Activated CD4-positive, alpha-beta T cell treated with anti-CD3 and anti-CD28 coated beads for 36 hours (primary cell): ENCODE measurements at regions not wholly inside any gene's neighbourhood (a gene's known extent, or its start where the extent isn't known, plus 50 kb on each side); places are given as distances from the start of the nearest gene placed in this dataset.

Source experiments
- ATAC-seq: fragments of 200-7000 bp; cut with Tn5 transposase; one replicate; pipeline ENCODE4 v1.10.0; 2021; ENCODE audit warnings: mild to moderate bottlenecking, moderate library complexity
- CTCF ChIA-PET: fragments of 350-600 bp; sonication (Branson Sonifier 250); formaldehyde crosslinking; loops from one replicate; lab custom pipeline; 2021; ENCODE audit warnings: antibody characterized with exemption; lab: Charles Lee
- POLR2A ChIA-PET: fragments of 350-600 bp; sonication (Branson Sonifier 250); formaldehyde crosslinking; loops from one replicate; lab custom pipeline; 2021; ENCODE audit warnings: antibody characterized with exemption, inconsistent platforms; lab: Charles Lee
- DNase-seq: peaks from one replicate; pipeline ENCODE4 v3.0.0-alpha.2; 2020
- H3K27ac Mint-ChIP-seq: one replicate; pipeline ENCODE4 v1.8.0; 2021; ENCODE audit warnings: mixed read lengths
- H3K27me3 Mint-ChIP-seq: one replicate; pipeline ENCODE4 v1.8.0; 2021; ENCODE audit warnings: mixed read lengths
- H3K36me3 Mint-ChIP-seq: one replicate; pipeline ENCODE4 v1.8.0; 2021; ENCODE audit warnings: low read depth, mixed read lengths
- H3K4me1 Mint-ChIP-seq: one replicate; pipeline ENCODE4 v1.8.0; 2021; ENCODE audit warnings: mixed read lengths
- H3K4me3 Mint-ChIP-seq: one replicate; pipeline ENCODE4 v1.8.0; 2021; ENCODE audit warnings: mild to moderate bottlenecking, moderate library complexity, mixed read lengths
- H3K9me3 Mint-ChIP-seq: one replicate; pipeline ENCODE4 v1.8.0; 2021; ENCODE audit warnings: low read depth, mixed read lengths
- intact Hi-C, 2 experiments: fragments of 100-400 bp; cut with DNase I in 1 of 2; cut with micrococcal nuclease in 1 of 2; formaldehyde crosslinking; loops; one replicate each; pipeline versions ENCODE4 v1.14.2 to v1.15.1; 2022 to 2024; cut with DNase I, micrococcal nuclease

DNA sequence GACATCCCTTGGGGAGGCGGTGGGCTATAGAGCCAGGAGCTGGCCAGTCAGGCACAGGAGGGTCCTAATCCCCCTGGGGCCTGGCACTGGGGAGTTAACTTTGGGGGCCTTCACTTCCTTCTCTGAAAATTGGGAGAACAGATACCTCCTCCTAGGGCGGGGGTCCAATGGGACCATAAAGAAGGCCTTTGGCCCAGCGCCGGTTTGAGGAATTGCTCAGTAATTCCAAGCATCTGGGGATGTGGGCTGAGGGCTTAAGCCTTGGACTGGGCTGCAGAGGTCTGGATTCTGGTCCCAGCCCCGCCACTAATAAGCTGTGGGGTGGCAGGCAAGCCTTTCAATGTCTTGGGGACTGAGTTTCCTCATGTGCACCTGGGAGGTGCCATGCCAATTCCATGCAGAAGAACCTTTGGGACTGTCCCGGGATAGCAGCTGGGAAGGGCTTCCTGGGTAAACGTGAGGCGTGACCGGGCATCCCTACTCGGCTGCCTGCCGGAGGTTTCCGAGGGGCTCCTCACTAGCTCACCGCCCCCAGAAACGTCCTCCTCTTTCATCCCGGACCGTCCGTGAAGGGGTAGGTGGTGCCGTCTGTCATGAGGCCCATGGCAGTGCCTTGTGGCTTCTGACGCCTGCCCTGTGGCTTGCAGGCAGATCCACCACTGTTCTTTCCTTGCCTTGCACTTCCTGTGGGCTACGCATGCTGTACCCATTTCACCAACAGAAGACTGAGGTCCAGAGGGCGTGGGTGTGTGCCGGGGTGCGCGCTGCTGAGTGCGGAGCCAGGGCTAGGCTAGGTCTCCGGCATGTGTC, 67.4 kb upstream of the HPCAL1 start:
- no peak overlapping the region for H3K27ac Mint-ChIP-seq
- H3K4me1 Mint-ChIP-seq = peaks cover 5% of the 10 kb centered on the region
- no peaks in the 10 kb centered on the region for H3K27me3 Mint-ChIP-seq
- ChIA-PET POLR2A (no interaction called here), CTCF (interaction anchor here (0.9 to 1.3 kb wide), 2 partner anchors 173 to 205 kb away, joined by 3 to 5 read pairs; no protein-coding TSS in a partner anchor)
- no peak for DNase-seq
- intact Hi-C loops = no loop called here
- no peak overlapping the region for H3K4me3 Mint-ChIP-seq
- peaks cover 8% of the 10 kb centered on the region for H3K9me3 Mint-ChIP-seq
- no peaks in the 10 kb centered on the region for H3K36me3 Mint-ChIP-seq
- ATAC-seq = no peak

GRCh38 chr2:10235909-10236550, 66.7 kb upstream of the HPCAL1 start:
- H3K4me3 Mint-ChIP-seq = no peak overlapping the region
- H3K27ac Mint-ChIP-seq = no peak overlapping the region
- POLR2A ChIA-PET = no interaction called here
- no peak for DNase-seq
- peaks cover 8% of the 10 kb centered on the region for H3K9me3 Mint-ChIP-seq
- H3K4me1 Mint-ChIP-seq = peaks cover 5% of the 10 kb centered on the region
- H3K27me3 Mint-ChIP-seq = no peaks in the 10 kb centered on the region
- no peaks in the 10 kb centered on the region for H3K36me3 Mint-ChIP-seq
- CTCF ChIA-PET = interaction anchor here (0.7 kb wide), 1 partner anchor 199 kb away, joined by 3 read pairs; no protein-coding TSS in a partner anchor
- intact Hi-C loops = no loop called here
- no peak for ATAC-seq

- peaks cover 5% of the 10 kb centered on the region for H3K4me1 Mint-ChIP-seq
- CTCF ChIA-PET = interaction anchor here (0.7 kb wide), 1 partner anchor 198 kb away, joined by 3 read pairs; no protein-coding TSS in a partner anchor
Observed at GRCh38 chr2:10236571-10237391, 65.9 kb upstream of the HPCAL1 start.

GRCh38 chr2:10237392-10238321, 65.0 kb upstream of the HPCAL1 start:
- H3K27ac Mint-ChIP-seq = no peak overlapping the region
- intact Hi-C loops = no loop called here
- H3K9me3 Mint-ChIP-seq = peaks cover 8% of the 10 kb centered on the region
- ChIA-PET CTCF (interaction anchor here (0.9 kb wide), 1 partner anchor 8 kb away, joined by 3 read pairs; no protein-coding TSS in a partner anchor), POLR2A (no interaction called here)
- H3K36me3 Mint-ChIP-seq = no peaks in the 10 kb centered on the region
- no peak for DNase-seq
- peaks cover 5% of the 10 kb centered on the region for H3K4me1 Mint-ChIP-seq
- ATAC-seq = no peak
- H3K4me3 Mint-ChIP-seq = no peak overlapping the region
- H3K27me3 Mint-ChIP-seq = no peaks in the 10 kb centered on the region

More at GRCh38 chr2:10236571-10237391, 65.9 kb upstream of the HPCAL1 start:
- intact Hi-C loops = no loop called here
- Mint-ChIP-seq H3K27me3 (no peaks in the 10 kb centered on the region), H3K4me3 (no peak overlapping the region), H3K9me3 (peaks cover 8% of the 10 kb centered on the region), H3K27ac (no peak overlapping the region), H3K36me3 (no peaks in the 10 kb centered on the region)
- DNase-seq (no peak), ATAC-seq (no peak)
- POLR2A ChIA-PET = no interaction called here

DNA sequence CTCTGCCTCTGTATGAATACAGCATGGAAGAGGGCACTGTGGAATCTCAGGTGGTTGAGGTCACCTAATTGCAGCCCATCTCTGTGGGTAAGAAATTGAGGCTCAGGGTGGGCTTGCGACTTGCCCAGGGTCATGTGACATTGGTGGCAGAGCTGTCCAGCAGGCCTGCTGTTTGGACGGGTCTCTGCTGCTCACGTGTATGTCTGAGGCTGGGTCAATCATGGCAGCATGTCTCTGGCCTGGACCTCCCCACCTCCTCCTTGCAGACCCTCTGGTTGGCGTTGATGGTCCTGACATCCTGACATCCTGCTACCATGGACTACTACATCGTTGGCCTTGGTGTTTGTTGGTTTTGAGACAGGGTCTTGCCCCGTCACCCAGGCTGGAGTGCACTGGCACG, 64.3 kb upstream of the HPCAL1 start:
- H3K4me1 Mint-ChIP-seq = peaks cover under 1% of the 10 kb centered on the region
- ChIA-PET POLR2A (no interaction called here), CTCF (interaction anchor here (0.9 kb wide), 1 partner anchor 9 kb away, joined by 3 read pairs; no protein-coding TSS in a partner anchor)
- ATAC-seq (no peak), DNase-seq (no peak)
- H3K9me3 Mint-ChIP-seq = peaks cover 3% of the 10 kb centered on the region
- H3K27me3 Mint-ChIP-seq = no peaks in the 10 kb centered on the region
- intact Hi-C loops = no loop called here
- no peak overlapping the region for H3K27ac Mint-ChIP-seq
- no peak overlapping the region for H3K4me3 Mint-ChIP-seq
- no peaks in the 10 kb centered on the region for H3K36me3 Mint-ChIP-seq

DNA sequence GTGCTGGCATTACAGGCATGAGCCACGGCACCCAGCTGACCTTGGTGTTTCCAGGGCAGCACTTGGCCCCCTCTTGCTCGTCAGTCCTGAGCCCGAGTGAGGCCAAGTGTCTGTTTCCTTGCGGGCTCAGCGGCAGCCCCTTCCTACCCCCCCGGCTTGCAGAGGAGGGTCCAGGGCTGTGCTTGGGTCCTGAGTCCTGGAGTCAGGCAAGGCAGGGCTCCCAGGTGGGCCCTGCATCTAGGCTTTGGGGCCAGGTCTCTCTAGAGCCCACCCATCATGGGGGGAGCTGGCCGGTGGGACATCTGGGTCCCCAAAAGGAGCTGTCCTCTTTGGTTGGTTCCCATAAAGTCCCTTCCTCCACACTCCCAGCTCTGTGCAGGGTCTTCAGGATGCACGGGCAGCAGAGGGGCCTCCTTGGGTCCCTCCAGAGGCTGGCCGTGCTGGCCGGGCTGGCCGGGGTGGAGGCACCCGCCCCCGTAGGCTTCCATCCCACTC, 63.7 kb upstream of the HPCAL1 start:
- no peak for DNase-seq
- no peak overlapping the region for H3K4me3 Mint-ChIP-seq
- H3K4me1 Mint-ChIP-seq = no peaks in the 10 kb centered on the region
- ChIA-PET POLR2A (no interaction called here), CTCF (interaction anchor here (0.7 kb wide), 1 partner anchor 64 kb away, joined by 3 read pairs; no protein-coding TSS in a partner anchor)
- no peak overlapping the region for H3K27ac Mint-ChIP-seq
- intact Hi-C loops = no loop called here
- ATAC-seq = no peak
- H3K36me3 Mint-ChIP-seq = no peaks in the 10 kb centered on the region
- no peaks in the 10 kb centered on the region for H3K9me3 Mint-ChIP-seq
- no peaks in the 10 kb centered on the region for H3K27me3 Mint-ChIP-seq

- ChIA-PET CTCF (no interaction called here), POLR2A (no interaction called here)
- H3K9me3 Mint-ChIP-seq = no peaks in the 10 kb centered on the region
- H3K27me3 Mint-ChIP-seq = no peaks in the 10 kb centered on the region
- intact Hi-C loops = no loop called here
- H3K36me3 Mint-ChIP-seq = no peaks in the 10 kb centered on the region
- H3K27ac Mint-ChIP-seq = no peak overlapping the region
- no peak for DNase-seq
- ATAC-seq = no peak
- H3K4me3 Mint-ChIP-seq = no peak overlapping the region
- no peaks in the 10 kb centered on the region for H3K4me1 Mint-ChIP-seq
Observed at GRCh38 chr2:10239561-10239967, 63.1 kb upstream of the HPCAL1 start.

DNA sequence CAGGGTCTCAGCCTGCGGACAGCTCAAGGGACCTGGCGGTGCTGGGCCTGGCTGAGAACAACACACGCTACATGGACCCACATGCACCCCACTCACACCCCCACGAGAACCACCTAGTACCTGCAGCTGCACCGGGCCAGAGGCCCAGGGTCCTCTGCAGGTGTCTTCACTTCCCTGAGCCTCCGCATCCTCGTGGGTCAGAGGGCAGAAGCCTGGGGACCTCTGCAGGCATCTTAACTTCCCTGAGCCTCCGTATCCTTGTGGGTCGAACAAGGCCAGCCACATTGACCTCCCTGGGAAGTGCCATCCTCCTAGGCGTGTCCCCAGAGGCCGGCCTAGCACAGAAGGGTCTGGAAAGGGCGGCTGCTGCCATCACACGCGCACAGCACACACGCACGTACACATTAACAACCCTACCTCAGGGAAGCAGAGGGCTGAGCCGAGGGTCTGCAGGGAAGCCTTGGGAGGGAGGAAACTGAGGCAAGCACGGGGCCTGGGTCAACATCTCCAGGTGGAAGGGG, 62.5 kb upstream of the HPCAL1 start:
- no peaks in the 10 kb centered on the region for H3K9me3 Mint-ChIP-seq
- H3K36me3 Mint-ChIP-seq = no peaks in the 10 kb centered on the region
- intact Hi-C loops = no loop called here
- CTCF ChIA-PET = no interaction called here
- no peak overlapping the region for H3K4me3 Mint-ChIP-seq
- no peak overlapping the region for H3K27ac Mint-ChIP-seq
- no peaks in the 10 kb centered on the region for H3K27me3 Mint-ChIP-seq
- no peaks in the 10 kb centered on the region for H3K4me1 Mint-ChIP-seq
- DNase-seq (no peak), ATAC-seq (no peak)
- POLR2A ChIA-PET = no interaction called here

DNA sequence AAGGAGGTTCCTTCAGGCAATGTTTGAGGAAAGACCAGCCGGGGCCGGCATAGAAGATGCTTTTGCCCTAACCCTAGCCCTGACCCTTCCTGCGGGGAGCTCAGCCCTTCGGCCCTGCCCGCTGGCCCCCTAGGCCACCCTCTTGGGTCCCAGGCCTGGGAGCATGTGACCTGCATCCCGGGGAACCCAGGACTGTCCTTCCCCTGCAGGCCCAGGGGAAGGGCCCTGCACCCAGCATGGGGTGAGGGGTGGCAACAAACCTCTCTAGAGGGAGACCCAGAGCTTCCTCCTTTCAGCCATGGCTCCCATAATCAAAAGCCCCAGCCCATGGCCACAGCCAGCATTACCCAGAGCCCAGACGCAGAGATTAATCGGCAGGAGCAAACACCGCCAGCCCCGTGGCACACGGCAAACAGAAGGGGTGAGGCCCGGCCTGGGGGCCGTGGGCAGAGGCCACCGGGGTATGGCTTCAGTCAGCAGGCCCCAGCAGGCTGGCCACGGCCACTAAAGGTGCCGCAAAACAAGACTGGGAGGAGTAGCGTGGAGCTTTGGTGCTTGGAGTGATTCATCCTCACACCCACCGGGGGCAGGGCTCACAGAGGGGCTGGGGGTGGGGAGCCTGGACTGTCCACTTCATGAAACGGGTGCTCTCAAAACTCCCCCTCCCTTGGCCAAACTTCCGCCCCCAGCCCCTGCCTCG, 61.6 kb upstream of the HPCAL1 start:
- Mint-ChIP-seq H3K27ac (no peak overlapping the region), H3K27me3 (no peaks in the 10 kb centered on the region), H3K9me3 (no peaks in the 10 kb centered on the region), H3K4me1 (no peaks in the 10 kb centered on the region), H3K36me3 (no peaks in the 10 kb centered on the region), H3K4me3 (no peak overlapping the region)
- ATAC-seq (no peak), DNase-seq (no peak)
- ChIA-PET POLR2A (no interaction called here), CTCF (no interaction called here)
- intact Hi-C loops = no loop called here
